HL-60 (cell line): ENCODE measurements at regions not wholly inside any gene's neighbourhood (a gene's known extent, or its start where the extent isn't known, plus 50 kb on each side); places are given as distances from the start of the nearest gene placed in this dataset.

Experiments
- CTCF ChIP-seq: IDR thresholded peaks from one replicate; pipeline ENCODE4 v1.5.1; 2011; ENCODE audit warnings: low read length, control low read depth, inconsistent platforms; ENCODE audit not compliant: insufficient read depth
- GABPA ChIP-seq: IDR thresholded peaks from 2 replicates; pipeline ENCODE4 v1.6.1; 2012; ENCODE audit warnings: low read depth
- POLR2AphosphoS5 ChIP-seq: IDR thresholded peaks from 2 replicates; pipeline ENCODE4 v1.6.1; 2012; ENCODE audit warnings: low read depth
- REST ChIP-seq: IDR thresholded peaks from 2 replicates; pipeline ENCODE4 v1.6.1; 2012; ENCODE audit warnings: low read depth; ENCODE audit not compliant: insufficient replicate concordance

DNA sequence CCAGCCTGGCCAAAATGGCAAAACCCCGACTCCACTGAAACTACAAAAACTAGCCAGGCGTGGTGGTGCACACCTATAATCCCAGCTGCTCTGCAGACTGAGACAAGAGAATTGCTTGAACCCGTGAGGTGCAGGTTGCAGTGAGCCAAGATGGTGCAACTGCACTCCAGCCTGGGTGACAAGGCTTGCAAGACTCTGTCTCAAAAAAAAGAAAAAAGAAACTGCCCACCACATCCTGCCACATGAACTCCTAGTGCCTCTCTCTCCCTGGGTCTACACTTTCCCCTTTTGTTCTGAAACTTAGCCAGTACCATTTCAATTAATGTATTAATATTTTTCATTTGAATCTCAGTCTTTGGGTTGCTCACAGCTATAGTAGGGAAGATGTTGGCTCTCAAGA, 192.2 kb upstream of the MME start:
- no peak for TF ChIP-seq CTCF
- no peak for TF ChIP-seq REST
- no peak for TF ChIP-seq POLR2AphosphoS5
- TF ChIP-seq GABPA = no peak
